IMR-90 (cell line): ENCODE measurements at regions not wholly inside any gene's neighbourhood (a gene's known extent, or its start where the extent isn't known, plus 50 kb on each side); places are given as distances from the start of the nearest gene placed in this dataset.

Experiments
- ATAC-seq: fragments of 200-7000 bp; cut with Tn5 transposase; 2 replicates; pipeline ENCODE4 v1.9.1; 2020; ENCODE audit warnings: low read depth, mild to moderate bottlenecking, moderate library complexity
- BruUV-seq: library from RNA; stranded (reverse); fragments of 400-500 nt; replicated peaks from 2 replicates; lab custom pipeline; 2021; lab: Mats Ljungman, UMichigan
- CTCF ChIA-PET: fragments of 300-600 bp; formaldehyde crosslinking; extraction: SDS; loops from one replicate; lab custom pipeline; 2021; ENCODE audit warnings: antibody characterized with exemption; lab: Yijun Ruan, JAX
- POLR2A ChIA-PET: fragments of 300-600 bp; sonication (Branson Sonifier 250); formaldehyde crosslinking; loops from one replicate; lab custom pipeline; 2022; ENCODE audit warnings: antibody characterized with exemption; ENCODE audit not compliant: unreplicated experiment; lab: Charles Lee
- DNase-seq: peaks from one replicate; pipeline ENCODE4 v3.0.0; 2013
- H2AFZ ChIP-seq: replicated peaks from 2 replicates; pipeline ENCODE3; 2013; ENCODE audit warnings: low read length, mild to moderate bottlenecking; ENCODE audit not compliant: poor library complexity
- H2AK5ac ChIP-seq: 2 replicates; pipeline ENCODE4 v1.6.1; 2013; ENCODE audit warnings: low read depth, low read length, inconsistent platforms
- H2AK9ac ChIP-seq: replicated peaks from 2 replicates; pipeline ENCODE3; 2013; ENCODE audit warnings: mild to moderate bottlenecking, low read depth, low read length, moderate library complexity; ENCODE audit not compliant: poor library complexity
- H2BK120ac ChIP-seq: 2 replicates; pipeline ENCODE4 v1.6.1; 2013; ENCODE audit warnings: low read depth, low read length, inconsistent platforms
- H2BK15ac ChIP-seq: 3 replicates; pipeline ENCODE4 v1.6.1; 2013; ENCODE audit warnings: low read depth, low read length, inconsistent platforms
- H2BK20ac ChIP-seq: 2 replicates; pipeline ENCODE4 v1.6.1; 2013; ENCODE audit warnings: low read depth, mild to moderate bottlenecking, inconsistent platforms, low read length, moderate library complexity
- H2BK5ac ChIP-seq: 2 replicates; pipeline ENCODE4 v1.6.1; 2013; ENCODE audit warnings: mild to moderate bottlenecking, low read depth, low read length, inconsistent platforms; ENCODE audit not compliant: poor library complexity, severe bottlenecking
- H3K14ac ChIP-seq: replicated peaks from 2 replicates; pipeline ENCODE4 v1.6.1; 2013; ENCODE audit warnings: low read depth, low read length, inconsistent platforms
- H3K18ac ChIP-seq: 2 replicates; pipeline ENCODE4 v1.6.1; 2013; ENCODE audit warnings: low read depth, low read length, control low read depth
- H3K23ac ChIP-seq: 2 replicates; pipeline ENCODE4 v1.6.1; 2013; ENCODE audit warnings: low read depth, low read length, inconsistent platforms
- H3K27ac ChIP-seq: 2 replicates; pipeline ENCODE4 v1.5.1; 2013; ENCODE audit warnings: mild to moderate bottlenecking, control low read depth, low read length; ENCODE audit not compliant: insufficient read depth
- H3K27me3 ChIP-seq: 2 replicates; pipeline ENCODE4 v1.6.1; 2013; ENCODE audit warnings: low read length; ENCODE audit not compliant: control insufficient read depth, insufficient read depth
- H3K36me3 ChIP-seq: 2 replicates; pipeline ENCODE4 v1.6.1; 2013; ENCODE audit warnings: low read length, mixed read lengths; ENCODE audit not compliant: control insufficient read depth, insufficient read depth
- H3K4ac ChIP-seq: 2 replicates; pipeline ENCODE4 v1.6.1; 2013; ENCODE audit warnings: low read depth, low read length, inconsistent platforms
- H3K4me1 ChIP-seq: 2 replicates; pipeline ENCODE4 v1.6.1; 2013; ENCODE audit warnings: low read length, mixed read lengths; ENCODE audit not compliant: control insufficient read depth, insufficient read depth
- H3K4me2 ChIP-seq: 2 replicates; pipeline ENCODE4 v1.6.1; 2013; ENCODE audit warnings: low read depth, mild to moderate bottlenecking, control low read depth, low read length, moderate library complexity
- H3K4me3 ChIP-seq: 2 replicates; pipeline ENCODE4 v1.5.1; 2013; ENCODE audit warnings: low read depth, mild to moderate bottlenecking, control low read depth, low read length, moderate library complexity; ENCODE audit not compliant: insufficient read depth
- H3K56ac ChIP-seq: 2 replicates; pipeline ENCODE4 v1.6.1; 2013; ENCODE audit warnings: low read length, inconsistent platforms; ENCODE audit not compliant: insufficient read depth; ENCODE audit errors: extremely low read depth
- H3K79me1 ChIP-seq, 2 experiments: 2 replicates each; pipeline ENCODE4 v1.6.1; 2013; ENCODE audit warnings: low read length in 2 of 2, inconsistent platforms in 1 of 2, low read depth in 1 of 2
- H3K9ac ChIP-seq: 2 replicates; pipeline ENCODE4 v1.6.1; 2013; ENCODE audit warnings: low read depth, low read length, control low read depth
- H3K9me1 ChIP-seq: 2 replicates; pipeline ENCODE4 v1.6.1; 2013; ENCODE audit warnings: low read length, inconsistent platforms; ENCODE audit not compliant: insufficient read depth
- H3K9me3 ChIP-seq: 2 replicates; pipeline ENCODE4 v1.6.1; 2013; ENCODE audit warnings: low read length; ENCODE audit not compliant: control insufficient read depth, insufficient read depth
- H4K20me1 ChIP-seq: 2 replicates; pipeline ENCODE4 v1.6.1; 2013; ENCODE audit warnings: low read length, inconsistent platforms; ENCODE audit not compliant: insufficient read depth
- H4K5ac ChIP-seq: 2 replicates; pipeline ENCODE4 v1.6.1; 2013; ENCODE audit warnings: mild to moderate bottlenecking, low read depth, low read length, control low read depth
- H4K8ac ChIP-seq, 2 experiments: 2 replicates each; pipeline ENCODE4 v1.6.1; 2013; ENCODE audit warnings: low read depth in 2 of 2, low read length in 2 of 2, control low read depth in 1 of 2, inconsistent platforms in 1 of 2
- H4K91ac ChIP-seq: 2 replicates; pipeline ENCODE4 v1.6.1; 2013; ENCODE audit warnings: low read depth, low read length, inconsistent platforms; ENCODE audit not compliant: insufficient read depth
- BHLHE40 ChIP-seq: fragments of 150-350 bp; IDR thresholded peaks from 2 replicates; pipeline ENCODE4 v1.6.1; 2016; ENCODE audit warnings: mild to moderate bottlenecking, low read depth, low read length
- CEBPB ChIP-seq: IDR thresholded peaks from 2 replicates; pipeline ENCODE4 v1.6.1; 2012; ENCODE audit warnings: low read depth, low read length, improper control_type of control experiment
- CHD1 ChIP-seq: IDR thresholded peaks from 2 replicates; pipeline ENCODE4 v1.6.1; 2012; ENCODE audit warnings: low read depth, low read length, improper control_type of control experiment
- CTCF ChIP-seq: conservative IDR thresholded peaks from 2 replicates; pipeline ENCODE4 v1.5.1; 2012; ENCODE audit warnings: mild to moderate bottlenecking, low read depth, low read length, improper control_type of control experiment
- ELK1 ChIP-seq: fragments of 150-350 bp; IDR thresholded peaks from 2 replicates; pipeline ENCODE4 v1.6.1; 2016; ENCODE audit warnings: low read depth, mild to moderate bottlenecking, low read length, moderate library complexity, borderline replicate concordance
- FOS ChIP-seq: fragments of 150-350 bp; IDR thresholded peaks from 2 replicates; pipeline ENCODE4 v1.6.1; 2016; ENCODE audit warnings: low read depth, low read length
- MAFK ChIP-seq: IDR thresholded peaks from 2 replicates; pipeline ENCODE4 v1.6.1; 2012; ENCODE audit warnings: low read depth, low read length, improper control_type of control experiment
- MAZ ChIP-seq: IDR thresholded peaks from 2 replicates; pipeline ENCODE4 v1.6.1; 2012; ENCODE audit warnings: low read depth, mild to moderate bottlenecking, low read length, improper control_type of control experiment, moderate library complexity, borderline replicate concordance
- MXI1 ChIP-seq: IDR thresholded peaks from 2 replicates; pipeline ENCODE4 v1.6.1; 2012; ENCODE audit warnings: low read depth, mild to moderate bottlenecking, low read length, moderate library complexity, borderline replicate concordance
- NFE2L2 ChIP-seq: fragments of 150-350 bp; IDR thresholded peaks from 2 replicates; pipeline ENCODE4 v1.6.1; 2016; ENCODE audit warnings: low read depth, mild to moderate bottlenecking, low read length
- POLR2A ChIP-seq: IDR thresholded peaks from 2 replicates; pipeline ENCODE4 v1.6.1; 2012; ENCODE audit warnings: mild to moderate bottlenecking, low read depth, low read length
- RAD21 ChIP-seq: IDR thresholded peaks from 2 replicates; pipeline ENCODE4 v1.6.1; 2012; ENCODE audit warnings: low read length, improper control_type of control experiment
- RCOR1 ChIP-seq: IDR thresholded peaks from 2 replicates; pipeline ENCODE4 v1.6.1; 2012; ENCODE audit warnings: mild to moderate bottlenecking, low read length, improper control_type of control experiment; ENCODE audit not compliant: insufficient replicate concordance
- RFX5 ChIP-seq: IDR thresholded peaks from 2 replicates; pipeline ENCODE4 v1.8.0; 2012; ENCODE audit warnings: low read depth, mild to moderate bottlenecking, low read length, moderate library complexity
- SMC3 ChIP-seq: fragments of 150-350 bp; IDR thresholded peaks from 2 replicates; pipeline ENCODE4 v1.6.1; 2016; ENCODE audit warnings: low read depth, mild to moderate bottlenecking, antibody characterized with exemption, low read length, moderate library complexity
- USF2 ChIP-seq: fragments of 150-350 bp; IDR thresholded peaks from 2 replicates; pipeline ENCODE4 v1.6.1; 2017; ENCODE audit warnings: mild to moderate bottlenecking, antibody characterized with exemption, low read length, low read depth
- WGBS, 2 experiments: methylation state at CpG; one replicate each; pipeline versions ENCODE4 v1.1.5 to v1.1.7; 2013; ENCODE audit warnings: missing lambda C conversion rate in 2 of 2; ENCODE audit not compliant: insufficient read length in 1 of 2; ENCODE audit errors: extremely low coverage in 2 of 2; 5-methylcytosine and 5-hydroxymethylcytosine counted together
- dilution Hi-C: fragments of 300-500 bp; cut with HindIII; formaldehyde crosslinking; loops from one replicate; pipeline ENCODE4 v1.14.3; 2018; ENCODE audit warnings: low sequenced_read_pairs; ENCODE audit not compliant: unreplicated experiment
- in situ Hi-C: fragments of 300-500 bp; cut with MboI; formaldehyde crosslinking; loops from 3 replicates; pipeline ENCODE4 v1.14.3; 2019; ENCODE audit warnings: low sequenced_read_pairs, inconsistent platforms, mixed read lengths
- intact Hi-C: fragments of 100-400 bp; cut with micrococcal nuclease; formaldehyde crosslinking; loops from 2 replicates; pipeline ENCODE4 v1.10.0; 2022

GRCh38 chr3:81198756-81199155 is 562.7 kb downstream of the GBE1 start:
- Histone ChIP-seq H2AK5ac (no peak overlapping the region), H3K4me2 (no peak overlapping the region), H3K79me1 (no peaks in the 10 kb centered on the region), H3K27me3 (no peaks in the 10 kb centered on the region), H3K9ac (no peak overlapping the region), H3K4me3 (no peak overlapping the region), H3K14ac (no peak overlapping the region), H4K5ac (no peak overlapping the region), H4K91ac (no peak overlapping the region), H2BK5ac (no peak overlapping the region), H3K36me3 (no peaks in the 10 kb centered on the region), H3K9me3 (no peaks in the 10 kb centered on the region), H3K4ac (no peak overlapping the region), H2AK9ac (no peak overlapping the region), H2BK20ac (no peak overlapping the region), H2BK120ac (no peak overlapping the region), H3K23ac (no peak overlapping the region), H3K9me1 (no peaks in the 10 kb centered on the region), H2AFZ (no peak overlapping the region), H3K27ac (no peak overlapping the region), H2BK15ac (no peak overlapping the region), H3K18ac (no peak overlapping the region), H4K8ac (no peak overlapping the region), H4K20me1 (no peaks in the 10 kb centered on the region), H3K4me1 (no peaks in the 10 kb centered on the region), H3K56ac (no peak overlapping the region)
- dilution Hi-C loops = no loop called here
- ATAC-seq = no peak
- TF ChIP-seq FOS (no peak), BHLHE40 (no peak), CHD1 (no peak), POLR2A (no peak), NFE2L2 (no peak), MXI1 (no peak), RCOR1 (no peak), MAFK (no peak), CEBPB (no peak), USF2 (no peak), SMC3 (no peak), RFX5 (no peak), MAZ (no peak), RAD21 (no peak), ELK1 (no peak), CTCF (no peak)
- in situ Hi-C loops = no loop called here
- 39% methylated on average over 4 of the region's 5 CpGs; no CpG with 5 or more reads in 1 of the 2 experiments for WGBS, 2 experiments
- POLR2A ChIA-PET = no interaction called here
- DNase-seq = no peak
- BruUV-seq = no TSS peak
- CTCF ChIA-PET = no interaction called here
- intact Hi-C loops = no loop called here
